Right lung (tissue), 2 donors: ENCODE measurements at regions not wholly inside any gene's neighbourhood (a gene's known extent, or its start where the extent isn't known, plus 50 kb on each side); places are given as distances from the start of the nearest gene placed in this dataset.

Source experiments
- DNase-seq, 2 donors: peaks; one replicate each; pipeline ENCODE4 v3.0.0-alpha.2; 2013

DNA sequence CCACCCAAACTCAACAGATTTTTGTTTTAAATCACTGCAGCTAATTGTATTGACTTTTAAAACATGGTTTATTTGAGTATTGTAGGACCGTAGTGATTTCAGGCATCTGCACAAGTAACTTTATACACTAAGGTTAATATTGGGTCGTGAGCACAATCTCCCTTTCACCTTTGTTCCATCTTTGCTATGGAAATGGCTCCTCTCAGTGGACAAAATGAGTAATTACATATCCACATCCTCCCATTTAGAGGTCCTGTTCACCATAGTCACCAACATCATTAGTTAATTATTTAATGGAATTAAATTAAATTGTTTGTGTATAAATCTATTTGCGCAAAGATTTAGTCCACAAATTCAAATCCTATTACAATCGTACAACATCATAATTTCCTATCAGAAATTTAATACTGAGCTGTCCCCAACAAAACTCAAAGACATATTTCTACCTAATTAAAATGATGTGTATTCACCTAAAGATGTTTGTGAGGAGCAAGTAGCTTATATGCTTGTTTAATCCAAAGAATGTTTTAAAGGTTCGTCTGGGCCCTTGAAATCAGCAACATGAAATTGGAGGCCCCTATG lies 173.0 kb upstream of the DAPK1 start:
- DNase-seq = peak; percentile 47 to 58

DNA sequence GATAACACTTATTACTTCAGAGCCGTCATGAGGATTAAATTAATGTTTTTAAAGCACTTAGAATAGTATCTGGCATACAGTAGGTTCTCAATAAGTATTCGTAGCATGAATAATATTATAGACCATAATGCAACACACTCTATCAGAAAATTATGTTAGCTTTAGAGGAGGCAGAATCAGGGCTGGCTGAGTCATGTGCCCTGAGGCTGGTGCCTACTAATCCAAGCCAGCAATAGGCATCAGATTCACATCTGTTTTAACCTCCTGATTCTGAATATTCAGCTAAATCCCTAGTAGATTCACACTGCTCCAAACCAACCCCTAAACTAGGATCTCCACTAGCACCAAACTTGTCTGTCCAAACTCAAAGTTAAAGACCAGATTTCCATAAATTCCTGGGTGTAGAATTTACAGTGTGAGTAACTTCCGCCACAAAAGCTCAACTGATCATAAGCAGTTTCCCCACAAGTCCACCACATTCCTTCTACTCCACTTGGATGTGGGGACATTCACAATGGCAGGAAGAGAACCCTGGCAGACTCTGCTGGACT lies 170.0 kb upstream of the DAPK1 start:
- DNase-seq = no peak

DNA sequence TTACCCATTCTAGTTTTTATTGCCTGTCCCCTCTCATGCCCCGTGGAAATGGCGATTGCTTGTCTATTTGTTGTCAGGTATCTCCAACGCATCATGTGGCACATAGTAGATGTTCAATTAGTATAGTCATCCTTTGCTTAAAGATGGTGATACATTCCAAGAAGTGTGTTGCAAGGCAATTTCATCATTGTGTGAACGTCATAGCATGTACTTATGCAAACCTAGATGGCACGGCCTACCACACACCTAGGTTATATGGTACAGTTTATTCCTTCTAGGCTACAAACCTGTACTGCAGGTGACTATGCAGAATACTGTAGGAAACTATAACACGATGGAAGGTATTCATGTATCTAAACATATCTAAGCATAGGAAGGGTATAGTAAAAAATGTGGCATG lies 163.9 kb upstream of the DAPK1 start:
- no peak for DNase-seq

DNA sequence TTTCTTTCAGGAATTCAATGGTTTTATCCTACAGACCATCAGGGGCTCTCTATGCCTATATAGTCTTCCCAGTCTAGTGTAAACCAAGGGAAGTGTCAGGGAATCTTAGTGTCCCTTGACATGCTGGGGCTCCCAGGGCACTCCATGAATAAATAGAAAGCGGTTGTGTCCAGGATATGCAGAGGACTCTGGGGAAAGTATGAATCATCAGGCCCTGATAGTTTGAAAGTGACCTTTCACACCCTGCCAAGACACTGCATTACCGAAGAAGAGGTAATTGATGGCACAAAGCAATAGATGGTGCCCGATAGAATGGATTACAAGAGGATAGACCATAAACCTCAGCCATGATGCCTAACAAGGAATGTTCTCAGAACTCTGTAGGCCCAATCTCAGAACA lies 163.3 kb upstream of the DAPK1 start:
- DNase-seq = no peak

DNA sequence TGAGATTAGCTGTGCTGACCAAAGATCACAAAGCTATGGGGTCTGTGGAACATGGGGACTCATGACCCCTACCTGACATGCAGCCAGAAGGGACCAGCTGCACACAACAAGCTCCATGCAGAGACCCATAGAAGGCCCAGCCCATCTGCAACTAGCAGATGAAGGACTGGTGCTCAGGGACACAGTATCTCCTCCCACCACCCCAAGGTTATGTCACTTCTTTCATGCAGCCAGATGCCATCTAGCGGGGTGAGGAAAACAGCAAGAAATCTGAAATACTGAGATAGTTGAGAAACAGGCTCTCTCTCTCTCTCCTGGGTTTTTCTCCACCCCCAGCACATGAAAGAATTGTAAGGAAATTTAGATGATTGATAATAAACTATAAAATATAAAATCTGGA lies 161.3 kb upstream of the DAPK1 start:
- no peak for DNase-seq

DNA sequence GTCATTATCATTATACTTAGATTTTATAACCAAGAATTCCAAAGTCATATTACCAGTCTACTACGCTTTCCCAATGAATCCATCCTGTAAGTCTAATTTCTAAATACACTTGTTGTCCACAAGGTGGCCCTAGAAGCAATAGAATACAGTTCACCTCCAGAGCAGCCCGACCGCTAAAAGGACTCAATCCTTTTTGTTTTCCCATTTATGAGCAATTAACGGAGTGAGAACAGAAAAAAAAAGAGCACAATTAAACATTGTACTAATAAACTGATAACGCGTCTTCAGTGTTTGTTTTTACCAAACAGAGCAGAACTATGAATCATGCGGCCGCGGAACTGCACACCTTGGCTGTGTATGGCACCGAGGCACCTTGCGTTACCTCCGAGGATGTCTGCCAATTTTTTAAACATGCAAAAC lies 160.7 kb upstream of the DAPK1 start:
- peak; percentile 74 to 75 for DNase-seq

DNA sequence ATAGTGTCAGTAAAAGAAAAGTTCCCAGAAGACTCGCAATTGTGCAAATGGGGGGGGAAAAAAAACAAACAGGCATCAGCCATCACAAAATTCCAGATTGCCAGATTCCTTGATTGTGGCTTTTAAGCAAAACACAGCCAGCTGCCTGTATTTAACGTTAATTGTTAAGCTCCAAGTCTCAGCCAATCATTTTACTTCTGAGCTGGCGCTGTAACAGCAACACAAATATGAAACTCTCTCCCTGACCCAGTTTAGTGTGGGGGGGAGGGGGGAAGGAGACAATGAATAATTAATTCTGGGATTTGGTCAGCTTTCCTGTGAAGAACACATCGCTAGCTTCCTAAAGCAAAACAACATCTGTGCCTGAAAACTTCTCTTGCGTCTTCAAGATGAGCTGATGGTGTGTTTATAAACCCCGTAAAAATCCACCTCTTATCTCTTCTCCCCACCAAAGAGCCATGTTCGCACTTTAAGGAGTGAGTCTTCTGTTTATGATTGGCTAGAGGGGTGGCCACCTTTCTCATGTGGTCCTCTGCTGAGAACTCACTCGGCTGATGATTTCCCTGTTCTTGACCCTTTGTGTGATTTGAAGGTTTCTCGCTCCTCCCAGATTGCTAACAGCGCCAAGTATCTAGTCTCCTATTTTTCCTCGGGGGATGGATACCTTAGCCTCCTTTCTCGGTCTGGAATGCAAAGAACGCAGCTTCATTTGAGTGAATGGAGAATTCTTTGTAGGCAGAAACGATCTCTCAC lies 160.2 kb upstream of the DAPK1 start:
- peak; percentile 39 to 57 for DNase-seq

DNA sequence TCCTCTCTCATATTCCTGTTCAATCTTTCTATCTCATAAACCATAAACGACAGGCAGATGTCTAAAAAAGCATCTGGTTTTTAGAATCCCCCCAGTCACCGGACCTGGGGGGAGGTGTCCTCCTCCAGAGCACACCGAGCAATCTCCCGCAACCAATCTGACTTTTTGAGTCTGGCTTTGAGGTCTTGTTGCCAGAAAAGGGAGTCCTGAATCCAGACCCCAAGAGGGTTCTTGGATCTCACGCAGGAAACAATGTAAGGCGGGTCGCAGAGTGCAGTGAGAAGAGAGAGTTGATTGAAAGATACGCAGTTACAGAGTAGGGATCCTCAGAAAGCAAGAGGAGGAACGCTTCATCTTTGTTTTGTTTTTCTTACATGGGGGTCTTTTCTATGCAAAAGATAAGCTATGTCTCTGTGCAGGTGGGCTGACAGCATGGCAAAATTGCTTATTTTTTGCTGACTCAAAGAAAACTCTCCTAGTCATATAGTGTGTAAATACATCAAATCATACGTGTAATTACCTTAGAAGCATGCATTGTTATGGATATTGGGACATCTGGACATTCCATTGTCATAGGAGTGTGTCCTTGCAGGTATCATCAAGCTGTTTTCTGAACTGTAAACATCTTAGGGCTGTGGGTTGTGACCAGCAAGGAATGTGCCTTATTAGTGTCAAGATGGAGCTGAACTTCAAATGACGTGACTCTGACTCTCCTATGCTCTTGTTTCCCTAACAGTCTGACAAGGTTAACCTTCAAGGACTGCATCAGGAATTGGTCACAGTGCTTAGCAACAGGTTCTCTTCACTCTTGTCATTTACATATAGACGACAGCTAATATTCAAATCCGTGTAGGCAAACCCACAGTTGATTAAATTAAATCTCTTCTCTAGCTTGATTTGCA lies 159.3 kb upstream of the DAPK1 start:
- no peak for DNase-seq

DNA sequence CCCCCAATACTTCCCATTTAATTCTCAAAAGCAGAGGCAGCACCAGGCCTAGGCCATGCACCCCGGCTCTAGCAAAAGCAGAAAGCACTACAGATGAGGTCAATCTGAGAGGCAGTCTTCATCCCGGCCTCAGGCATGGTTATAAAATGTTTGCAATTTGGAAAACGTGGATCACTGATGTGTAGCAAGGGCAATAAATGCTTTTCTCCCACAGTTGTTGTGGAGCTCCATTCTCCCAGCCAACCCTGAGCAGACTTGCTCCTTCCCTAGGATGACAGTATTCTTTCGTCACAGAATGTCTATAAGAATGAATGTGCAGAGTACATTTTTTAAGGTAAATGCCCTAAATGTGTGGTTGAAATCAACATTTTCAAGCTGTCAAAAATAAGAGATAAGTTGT lies 157.3 kb upstream of the DAPK1 start:
- no peak for DNase-seq

DNA sequence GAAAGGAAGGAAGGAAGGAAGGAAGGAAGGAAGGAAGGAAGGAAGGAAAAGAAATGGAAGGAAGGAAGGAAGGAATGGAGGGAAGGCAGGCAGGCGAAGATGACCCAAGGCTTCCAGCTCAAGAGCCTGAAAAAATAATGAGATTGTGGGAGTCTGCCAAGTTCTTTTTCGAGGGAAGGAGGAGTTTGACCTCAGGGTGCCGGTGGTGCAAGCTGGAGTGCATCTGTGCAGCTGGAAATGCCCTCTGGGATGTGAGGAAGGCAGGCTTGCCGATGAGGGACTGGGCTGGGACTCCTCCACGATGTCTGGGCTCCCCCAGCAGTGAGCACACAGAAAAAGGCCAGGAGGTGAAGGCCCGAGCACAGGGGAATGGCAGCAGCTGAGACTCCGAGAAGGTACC lies 154.9 kb upstream of the DAPK1 start:
- DNase-seq = peak; percentile 50 to 60

DNA sequence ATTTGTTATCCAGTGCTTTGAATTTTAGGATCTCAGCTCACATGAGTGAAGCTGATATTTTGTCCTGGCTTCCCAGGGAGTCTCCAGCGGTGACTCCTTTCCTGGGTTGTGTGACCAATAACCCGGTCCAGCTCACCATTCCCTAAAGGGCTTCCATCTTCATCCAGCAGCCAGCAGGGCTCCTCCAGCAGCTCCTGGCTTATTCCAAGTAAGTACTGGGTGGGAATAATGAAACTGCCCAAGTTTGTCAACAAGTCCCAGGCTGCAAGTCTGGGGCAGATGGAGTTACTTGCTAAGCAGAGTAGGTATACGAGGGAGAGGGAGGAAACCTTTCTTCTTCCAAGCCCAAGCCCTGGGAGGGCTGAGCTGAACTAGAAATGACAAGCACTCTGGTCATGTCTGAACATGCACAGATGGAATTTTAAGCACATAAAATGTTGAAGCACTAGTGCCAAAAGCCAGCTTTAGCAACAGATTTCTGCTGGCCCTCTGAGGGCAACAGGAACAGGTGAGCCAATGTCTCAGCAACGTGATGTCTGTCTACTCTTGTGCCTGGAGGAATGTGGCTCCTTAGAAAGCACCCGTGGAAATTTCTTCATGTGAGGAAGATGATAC lies 153.7 kb upstream of the DAPK1 start:
- no peak for DNase-seq

DNA sequence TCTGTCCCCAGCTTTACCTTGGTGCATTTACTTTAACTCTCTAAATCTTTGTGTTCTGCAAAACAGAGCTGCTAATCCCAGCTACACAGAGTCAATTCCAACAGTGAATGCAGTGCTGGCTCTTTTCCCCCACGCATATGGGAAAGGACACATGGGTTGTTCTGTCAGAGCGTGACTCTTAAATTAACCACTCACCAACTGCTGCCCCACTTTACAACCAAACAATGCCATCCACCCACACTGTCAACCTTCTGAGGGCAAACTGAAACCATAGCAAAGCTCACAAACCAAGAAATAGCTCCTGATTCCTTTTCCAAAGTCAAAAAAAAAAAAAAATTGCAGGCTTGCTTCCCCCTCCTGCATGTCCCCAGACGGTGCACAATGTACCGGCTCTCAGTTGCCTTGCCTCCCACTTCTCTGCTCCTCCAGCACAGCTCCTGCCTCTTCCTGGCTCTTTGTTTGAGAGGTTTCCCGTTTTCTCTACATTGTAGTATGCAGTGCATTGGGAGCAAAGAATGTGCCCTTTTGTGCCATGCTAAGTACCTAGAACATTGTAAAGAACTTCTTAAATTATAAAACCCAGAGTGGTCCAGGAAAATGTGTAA lies 151.5 kb upstream of the DAPK1 start:
- no peak for DNase-seq

DNA sequence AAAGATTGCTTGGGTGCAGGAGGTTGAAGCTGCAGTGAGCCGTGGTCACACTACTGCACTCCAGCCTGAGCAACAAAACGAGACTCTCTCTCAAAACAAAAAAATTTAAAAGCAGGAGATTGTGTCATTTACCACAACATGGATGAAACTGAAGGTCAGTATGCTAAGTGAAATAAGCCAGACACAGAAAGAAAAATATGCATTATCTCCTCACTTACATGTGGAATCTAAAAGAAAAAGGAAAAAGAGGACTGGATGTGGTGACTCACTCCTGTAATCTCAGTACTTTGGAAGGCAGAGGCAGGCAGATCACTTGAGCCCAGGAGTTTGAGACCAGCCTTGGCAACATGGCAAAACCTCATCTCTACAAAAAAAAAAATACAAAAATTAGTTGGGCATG lies 146.8 kb upstream of the DAPK1 start:
- no peak for DNase-seq

DNA sequence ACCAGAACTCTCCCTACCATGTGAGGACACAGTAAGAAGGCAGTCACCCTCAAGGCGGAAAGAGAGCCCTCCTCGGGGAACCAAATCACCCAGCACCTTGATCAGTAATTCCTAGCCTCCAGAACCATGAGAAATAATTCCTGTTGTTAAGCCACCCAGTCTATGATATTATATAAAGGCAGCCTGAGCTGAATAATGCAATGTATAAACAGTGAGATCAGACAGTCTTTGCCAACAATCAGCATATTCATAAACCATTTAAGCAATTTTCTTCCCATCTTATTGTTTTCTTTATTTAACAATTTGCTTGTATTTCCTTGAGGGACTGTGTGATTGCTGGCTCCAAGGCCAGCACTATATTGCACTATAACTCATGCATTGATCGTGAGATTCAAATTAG lies 144.4 kb upstream of the DAPK1 start:
- DNase-seq = no peak

DNA sequence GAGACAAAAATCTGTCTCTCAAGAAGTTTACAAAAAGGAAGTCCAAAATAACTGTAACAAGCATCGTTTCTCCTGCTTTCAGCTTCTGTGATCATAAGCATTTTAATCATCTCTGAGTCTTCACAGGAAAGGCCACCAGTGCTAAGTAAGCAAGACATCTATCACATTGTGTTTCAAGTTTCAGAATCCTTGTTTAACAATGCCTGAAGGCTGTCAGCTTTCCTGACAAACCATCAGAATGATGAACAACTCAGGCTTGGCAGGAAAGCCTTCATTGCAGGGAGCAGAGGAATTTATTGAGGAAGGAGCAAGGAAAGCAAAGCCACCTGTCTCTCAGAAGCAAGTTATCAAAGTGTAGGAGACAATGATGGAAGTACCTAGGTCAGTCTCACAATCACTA lies 143.5 kb upstream of the DAPK1 start:
- DNase-seq = no peak

DNA sequence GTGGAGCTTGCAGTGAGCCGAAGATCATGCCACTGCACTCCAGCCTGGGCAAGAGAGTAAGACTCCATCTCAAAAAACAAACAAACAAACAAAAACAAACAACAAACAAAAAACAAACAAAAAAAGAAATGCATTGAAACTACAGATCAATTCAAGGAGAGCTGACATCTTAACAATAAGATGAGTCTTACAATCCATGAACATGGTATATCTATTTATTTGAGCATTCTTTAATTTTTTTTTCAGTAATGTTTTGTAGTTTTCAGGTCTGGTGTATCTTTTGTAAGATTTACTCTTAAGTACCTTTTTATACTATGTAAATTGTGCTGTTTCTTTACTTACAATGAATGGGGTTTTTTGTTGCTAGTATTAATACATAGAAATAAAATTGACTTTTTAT lies 140.1 kb upstream of the DAPK1 start:
- no peak for DNase-seq

DNA sequence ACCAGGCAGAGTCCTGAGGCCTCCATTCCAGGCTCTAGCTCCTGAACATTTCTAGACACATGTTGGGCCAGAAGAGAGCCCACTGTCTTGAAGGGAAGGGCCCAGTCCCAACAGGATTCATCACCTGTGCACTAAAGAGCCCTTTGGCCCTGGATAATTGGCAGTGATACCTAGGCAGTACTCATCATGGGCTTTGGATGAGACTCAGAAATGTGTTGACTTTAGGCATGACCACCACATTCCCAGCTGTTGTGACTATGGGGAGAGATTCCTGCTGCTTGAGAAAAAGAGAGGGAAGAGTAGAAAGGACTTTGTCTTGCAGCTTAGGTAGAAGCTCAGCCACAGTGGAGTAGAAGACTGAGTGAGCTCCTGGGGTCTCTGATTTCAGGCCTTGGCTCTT lies 138.4 kb upstream of the DAPK1 start:
- DNase-seq = no peak

DNA sequence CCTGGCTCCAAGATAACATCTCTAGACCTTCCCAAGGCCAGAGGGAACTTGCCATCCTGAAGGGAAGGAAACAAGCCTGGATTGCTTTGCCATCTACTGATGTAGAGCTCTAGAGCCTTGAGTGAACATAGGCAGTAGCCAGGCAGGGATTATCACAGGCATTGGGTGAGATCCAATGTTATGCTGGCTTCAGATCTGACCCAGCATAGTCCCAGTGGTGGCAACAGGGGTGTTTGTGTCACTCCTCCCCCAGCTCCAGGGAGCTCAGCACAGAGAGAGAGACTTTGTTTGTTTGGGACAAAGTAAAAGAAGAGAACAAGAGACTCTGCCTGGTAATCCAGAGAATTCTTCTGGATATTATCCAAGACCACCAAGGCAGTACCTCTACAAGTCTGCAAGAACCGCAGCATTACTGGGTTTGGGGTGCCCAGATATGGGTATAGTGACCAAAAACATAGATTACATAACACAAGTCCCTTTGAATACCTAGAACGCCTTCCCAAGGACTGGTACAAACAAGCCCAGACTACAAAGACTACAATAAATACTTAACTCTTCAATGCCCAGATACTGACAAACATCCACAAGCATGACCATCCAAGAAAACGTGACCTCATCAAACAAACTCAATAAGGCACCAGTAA lies 137.6 kb upstream of the DAPK1 start:
- no peak for DNase-seq

DNA sequence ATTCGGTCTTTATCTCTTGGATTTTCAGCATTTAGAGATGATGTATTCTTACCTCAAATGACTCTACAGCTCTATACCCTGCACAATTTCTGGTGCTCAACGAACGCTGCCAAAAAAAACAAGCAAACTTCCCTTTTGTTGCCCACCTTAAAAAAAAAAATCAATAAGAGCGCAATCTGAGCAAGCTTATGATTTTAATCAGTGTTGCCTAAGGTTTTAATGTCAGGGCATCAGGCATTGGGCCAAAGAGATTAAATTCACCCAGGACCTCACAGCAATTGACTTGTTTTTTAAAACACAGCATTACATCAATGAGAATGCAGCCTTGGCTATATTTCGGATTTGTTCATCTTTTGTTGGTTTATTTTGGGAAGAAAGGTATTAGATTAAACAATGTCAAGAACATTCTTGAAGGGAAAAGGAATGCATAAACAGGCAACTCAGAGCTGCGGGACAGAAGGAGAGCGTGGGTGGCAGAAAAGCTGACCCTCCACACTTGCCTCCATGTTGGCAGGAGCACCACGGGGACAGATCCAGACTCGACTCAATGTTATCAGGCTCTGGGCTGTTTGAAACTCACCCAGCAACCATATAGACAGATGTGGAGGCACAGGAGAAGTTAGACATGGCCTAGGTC lies 127.5 kb upstream of the DAPK1 start:
- DNase-seq = no peak

DNA sequence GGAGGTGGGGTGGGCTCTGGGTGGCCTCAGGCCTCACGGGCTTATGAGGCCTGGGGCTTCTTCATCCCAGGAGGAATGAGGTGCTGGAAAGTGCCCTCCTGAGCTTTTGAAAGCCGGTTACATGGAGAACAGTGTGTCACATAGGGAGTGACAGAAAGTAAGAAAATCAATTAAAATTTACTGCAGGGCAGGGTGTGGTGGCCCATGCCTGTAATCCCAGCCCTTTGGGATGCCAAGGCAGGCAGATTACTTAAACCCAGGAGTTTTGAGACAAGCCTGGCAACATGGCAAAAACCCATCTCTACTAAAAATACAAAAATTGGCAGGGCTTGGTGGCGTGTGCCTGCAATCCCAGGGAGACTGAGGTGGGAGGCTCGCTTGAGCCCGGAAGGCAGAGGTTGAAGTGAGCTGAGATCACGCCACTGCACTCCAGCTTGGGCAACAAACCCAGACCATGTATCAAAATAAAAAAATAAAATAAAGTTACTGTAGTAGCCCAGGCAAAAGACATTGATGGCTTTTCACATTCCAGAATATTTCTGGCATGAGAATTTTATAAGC lies 125.8 kb upstream of the DAPK1 start:
- DNase-seq = no peak
